ENCODE measurements at regions not wholly inside any gene's neighbourhood (a gene's known extent, or its start where the extent isn't known, plus 50 kb on each side); places are given as distances from the start of the nearest gene placed in this dataset.

GRCh38 chr14:93870377-93870776 is 56.8 kb upstream of the FAM181A start:
- ATAC-seq: no peak
- intact Hi-C loops (cut with DNase I, micrococcal nuclease): no loop called here
- no peak for DNase-seq

GRCh38 chr14:93869427-93869826 is 57.7 kb upstream of the FAM181A start:
- ATAC-seq (no peak), DNase-seq (no peak)
- intact Hi-C loops (cut with DNase I, micrococcal nuclease): no loop called here

DNA sequence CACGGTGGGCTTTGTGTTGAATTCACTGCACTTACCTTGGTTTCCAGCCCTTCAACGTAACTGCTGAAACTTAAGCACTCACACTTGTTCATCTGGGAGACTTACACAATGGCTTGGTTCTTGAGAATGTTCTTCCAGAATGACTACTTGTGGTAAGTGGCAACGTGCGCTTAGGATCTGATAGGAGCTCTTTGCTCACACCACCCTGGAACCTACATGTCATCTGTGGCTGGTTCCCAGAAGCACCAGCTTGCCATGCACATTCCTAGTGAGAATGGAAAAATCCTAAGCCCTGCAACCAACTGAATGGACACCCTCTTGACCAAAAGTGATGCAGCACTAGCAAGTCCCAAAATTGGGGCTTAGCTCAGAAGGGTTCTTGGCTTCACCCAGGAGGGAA is 59.0 kb upstream of the FAM181A start:
- ATAC-seq (no peak), DNase-seq (no peak)
- intact Hi-C loops (cut with DNase I, micrococcal nuclease): no loop called here

GRCh38 chr14:93862265-93862664 is 64.9 kb upstream of the FAM181A start:
- DNase-seq (no peak), ATAC-seq (no peak)
- intact Hi-C loops (cut with DNase I, micrococcal nuclease): no loop called here

GRCh38 chr14:93861836-93862235 is 65.3 kb upstream of the FAM181A start:
- ATAC-seq (no peak), DNase-seq (no peak)
- intact Hi-C loops (cut with DNase I, micrococcal nuclease): no loop called here

DNA sequence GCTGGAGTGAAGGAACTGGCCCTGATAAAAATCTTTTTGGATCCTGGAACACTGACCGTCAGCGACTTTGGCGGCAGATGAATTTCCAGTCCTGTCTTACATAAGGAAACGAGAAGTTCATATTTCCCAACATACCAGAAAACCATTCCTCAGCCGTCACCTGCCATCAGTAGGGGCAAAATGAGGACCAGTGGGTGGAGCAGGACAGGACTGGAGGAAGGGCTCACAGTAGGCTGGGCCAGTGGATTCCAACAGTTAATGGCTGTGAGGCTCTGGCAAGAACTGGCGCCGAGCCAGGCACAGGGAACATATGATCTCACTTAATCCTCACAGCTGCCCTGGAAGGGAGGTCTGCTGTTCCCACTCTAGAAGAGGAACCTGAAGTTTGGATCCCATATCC is 67.2 kb upstream of the FAM181A start:
- ATAC-seq: no peak
- intact Hi-C loops (cut with DNase I, micrococcal nuclease): no loop called here

DNA sequence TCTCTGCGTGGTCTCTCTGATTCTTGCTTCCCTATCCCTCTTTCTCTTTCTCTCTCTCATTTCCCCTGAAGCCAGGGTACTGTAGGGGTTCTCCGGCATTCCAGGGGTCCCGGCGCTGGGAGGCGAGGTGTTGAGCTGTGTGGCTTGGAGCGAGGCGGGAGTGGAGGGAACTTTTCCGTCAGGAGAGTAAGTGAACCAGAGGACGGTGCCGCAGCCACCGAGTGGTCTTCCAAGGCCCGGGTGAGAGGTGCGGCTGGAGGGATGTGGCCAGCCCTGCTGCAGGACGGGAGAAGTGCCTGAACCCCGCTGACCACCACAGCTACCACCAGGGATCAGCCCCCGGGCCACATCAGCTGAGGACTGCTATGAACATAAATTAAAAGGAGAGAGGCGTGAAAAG is 68.2 kb upstream of the FAM181A start:
- intact Hi-C loops (cut with DNase I, micrococcal nuclease): no loop called here
- ATAC-seq: no peak
- DNase-seq: no peak

More for the DNA sequence above, 67.2 kb upstream of the FAM181A start:
- DNase-seq: peak in 1 of 2 donors; percentile 10

DNA sequence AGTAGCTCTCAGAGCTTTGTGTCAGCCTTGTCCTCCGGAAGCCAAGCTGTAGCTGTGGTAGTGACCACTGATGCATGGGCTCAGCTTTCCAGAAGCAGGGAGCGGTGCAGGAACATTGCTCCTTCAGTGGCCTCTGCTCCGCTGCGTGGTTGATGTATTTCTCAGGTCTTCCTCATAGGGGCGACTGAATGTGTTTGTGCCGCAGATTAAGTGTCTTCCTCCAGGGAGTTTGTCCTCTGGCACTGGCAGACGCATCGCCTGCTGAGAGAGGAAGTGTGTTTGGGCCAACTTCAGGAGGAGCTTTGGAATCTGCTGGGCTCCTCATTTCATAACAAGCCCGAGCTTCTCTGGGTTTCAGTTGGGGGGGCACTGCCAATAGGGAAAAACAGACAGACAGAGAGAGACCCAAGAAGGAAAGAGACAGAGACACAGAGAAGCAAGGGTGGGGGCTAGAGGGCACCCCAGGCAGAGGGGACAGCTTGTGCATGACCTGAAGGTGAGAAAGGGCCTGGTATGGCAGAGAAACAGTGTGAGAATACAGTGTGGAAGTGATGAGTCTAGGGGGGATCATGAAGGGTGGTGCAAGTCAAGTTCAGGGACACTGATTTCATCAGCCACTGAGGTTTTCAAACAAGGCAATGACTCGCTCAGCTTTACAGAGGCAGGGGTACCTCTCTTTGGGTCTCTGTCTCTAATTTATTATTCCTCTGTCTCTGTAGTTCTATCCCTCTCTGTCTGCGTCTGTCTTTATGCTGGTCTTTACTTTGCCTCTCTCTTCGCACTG is 69.4 kb upstream of the PRIMA1 start:
- intact Hi-C loops (cut with DNase I, micrococcal nuclease): no loop called here
- DNase-seq (no peak), ATAC-seq (no peak)

- ATAC-seq (no peak), DNase-seq (no peak)
- intact Hi-C loops (cut with DNase I, micrococcal nuclease): no loop called here
Measured at GRCh38 chr14:93857081-93857480, 68.8 kb upstream of the PRIMA1 start.

DNA sequence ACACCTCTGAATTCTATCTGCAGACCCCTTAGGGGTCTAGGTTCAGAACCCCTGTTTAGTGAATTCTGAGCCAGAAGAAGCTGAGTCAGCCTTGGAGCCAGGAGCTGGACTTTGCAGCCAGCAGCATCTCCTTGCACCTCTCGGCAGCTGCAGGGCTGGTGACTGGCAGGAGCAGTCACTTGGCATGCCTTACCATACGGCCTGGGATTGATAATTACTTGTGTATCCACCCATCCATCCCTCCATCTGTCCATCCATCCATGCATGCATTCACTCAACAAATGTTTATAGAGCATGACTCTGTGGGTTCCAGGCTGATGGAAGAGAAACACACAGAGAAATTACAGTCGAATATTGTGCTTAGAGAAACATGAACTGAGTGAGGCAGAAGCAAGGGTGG is 67.5 kb upstream of the PRIMA1 start:
- DNase-seq (no peak), ATAC-seq (no peak)
- intact Hi-C loops (cut with DNase I, micrococcal nuclease): no loop called here

DNA sequence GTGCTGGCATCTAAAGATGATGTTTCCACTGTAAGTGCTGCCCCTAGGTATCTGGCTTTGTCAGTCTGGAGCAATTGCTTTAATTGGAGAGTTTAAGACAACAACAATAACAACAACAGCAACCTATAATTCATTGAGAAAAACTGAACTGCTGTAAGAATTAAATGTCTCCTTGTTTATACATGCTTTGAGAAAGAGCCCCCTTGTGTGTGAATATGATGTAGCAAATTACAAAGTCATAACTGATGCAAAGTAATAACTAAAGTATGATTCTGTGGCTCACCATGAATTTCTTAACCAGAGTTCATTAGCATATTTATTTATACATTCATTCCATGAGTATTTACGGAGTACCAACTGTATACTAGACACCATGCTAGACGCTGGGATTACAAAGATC is 59.2 kb upstream of the PRIMA1 start:
- DNase-seq: no peak
- ATAC-seq: no peak
- intact Hi-C loops (cut with DNase I, micrococcal nuclease): no loop called here

DNA sequence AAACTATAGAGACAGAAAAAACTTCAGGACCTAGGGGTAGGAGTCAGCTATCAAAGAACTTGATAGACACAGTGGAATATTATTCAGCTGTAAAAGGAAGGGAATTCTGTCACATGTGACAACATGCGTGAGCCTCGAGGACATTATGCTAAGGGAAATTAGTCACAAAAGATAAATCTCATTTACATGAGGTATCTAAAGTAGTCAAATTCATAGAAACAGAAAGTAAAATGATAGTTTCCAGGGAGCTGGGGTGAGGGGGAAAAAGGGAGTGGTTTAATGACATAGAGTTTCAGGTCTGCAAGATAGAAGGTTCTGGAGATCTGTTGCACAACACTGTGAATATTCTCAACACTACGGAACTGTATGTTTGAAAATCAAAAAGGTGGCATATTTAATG is 50.0 kb upstream of the PRIMA1 start:
- DNase-seq (no peak), ATAC-seq (no peak)
- intact Hi-C loops (cut with DNase I, micrococcal nuclease): no loop called here
